ENCODE measurements at regions not wholly inside any gene's neighbourhood (a gene's known extent, or its start where the extent isn't known, plus 50 kb on each side); places are given as distances from the start of the nearest gene placed in this dataset.

DNA sequence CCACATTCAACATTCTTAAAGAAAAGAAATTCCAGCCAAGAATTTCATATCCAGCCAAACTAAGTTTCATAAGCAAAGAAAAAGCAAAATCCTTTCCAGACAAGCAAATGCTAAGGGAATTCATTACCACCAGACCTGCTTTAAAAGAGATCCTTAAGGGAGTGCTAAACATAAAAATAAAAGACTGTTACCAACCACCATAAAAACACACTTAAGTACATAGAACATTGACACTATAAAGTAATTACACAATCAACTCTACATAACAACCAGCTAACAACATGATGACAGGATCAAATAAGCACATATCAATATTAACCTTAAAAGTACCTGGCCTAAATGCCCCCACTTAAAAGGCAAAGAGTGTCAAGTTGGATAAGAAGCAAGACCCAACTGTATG, 153.5 kb downstream of the FTCDNL1 start:
- Histone ChIP-seq H3K4me3 (ENCODE audit: insufficient read depth, low read length) (no peak overlapping the region), H4K20me1 (ENCODE audit: insufficient read depth, low read length) (no peaks in the 10 kb centered on the region), H3K79me2 (ENCODE audit: insufficient read depth, low read length) (no peaks in the 10 kb centered on the region), H3K4me2 (ENCODE audit: insufficient read depth, low read length) (no peak overlapping the region), H3K9me3 (ENCODE audit: low read depth, low read length) (no peaks in the 10 kb centered on the region), H3K27ac (ENCODE audit: low read depth, low read length) (no peak overlapping the region), H3K36me3 (ENCODE audit: insufficient read depth, low read length) (no peaks in the 10 kb centered on the region), H2AFZ (ENCODE audit: low read length) (no peak overlapping the region), H3K27me3 (ENCODE audit: insufficient read depth, low read length) (no peaks in the 10 kb centered on the region), H3K4me1 (ENCODE audit: insufficient read depth, low read length) (no peaks in the 10 kb centered on the region)
- no peak for TF ChIP-seq CTCF (IDR thresholded peaks at IDR 0.05; ENCODE audit: extremely low read depth, low read depth, low read length)
- DNase-seq (ENCODE audit: insufficient read length, low spot score, missing footprints), result no peak

- DNase-seq (ENCODE audit: insufficient read length, low spot score, missing footprints), result no peak
- no peaks in the 10 kb centered on the region for H3K4me1 ChIP-seq (ENCODE audit: insufficient read depth, low read length)
- no peak overlapping the region for H3K27ac ChIP-seq (ENCODE audit: low read depth, low read length)
- no peaks in the 10 kb centered on the region for H3K9me3 ChIP-seq (ENCODE audit: low read depth, low read length)
- no peak for TF ChIP-seq CTCF (IDR thresholded peaks at IDR 0.05; ENCODE audit: extremely low read depth, low read depth, low read length)
- H3K27me3 ChIP-seq (ENCODE audit: insufficient read depth, low read length), result no peaks in the 10 kb centered on the region
- no peak overlapping the region for H3K4me2 ChIP-seq (ENCODE audit: insufficient read depth, low read length)
- H2AFZ ChIP-seq (ENCODE audit: low read length), result no peak overlapping the region
- H3K36me3 ChIP-seq (ENCODE audit: insufficient read depth, low read length), result no peaks in the 10 kb centered on the region
- no peak overlapping the region for H3K4me3 ChIP-seq (ENCODE audit: insufficient read depth, low read length)
- no peaks in the 10 kb centered on the region for H4K20me1 ChIP-seq (ENCODE audit: insufficient read depth, low read length)
- H3K79me2 ChIP-seq (ENCODE audit: insufficient read depth, low read length), result no peaks in the 10 kb centered on the region
These were observed 154.9 kb downstream of the FTCDNL1 start for GRCh38 chr2:199696048-199696447.

GRCh38 chr2:199693861-199694260, 157.1 kb downstream of the FTCDNL1 start:
- H3K27ac ChIP-seq (ENCODE audit: low read depth, low read length), result no peak overlapping the region
- no peak for TF ChIP-seq CTCF (IDR thresholded peaks at IDR 0.05; ENCODE audit: extremely low read depth, low read depth, low read length)
- no peaks in the 10 kb centered on the region for H3K9me3 ChIP-seq (ENCODE audit: low read depth, low read length)
- no peak overlapping the region for H3K4me2 ChIP-seq (ENCODE audit: insufficient read depth, low read length)
- no peak for DNase-seq (ENCODE audit: insufficient read length, low spot score, missing footprints)
- no peaks in the 10 kb centered on the region for H3K4me1 ChIP-seq (ENCODE audit: insufficient read depth, low read length)
- no peaks in the 10 kb centered on the region for H3K36me3 ChIP-seq (ENCODE audit: insufficient read depth, low read length)
- H3K79me2 ChIP-seq (ENCODE audit: insufficient read depth, low read length), result no peaks in the 10 kb centered on the region
- H4K20me1 ChIP-seq (ENCODE audit: insufficient read depth, low read length), result no peaks in the 10 kb centered on the region
- no peak overlapping the region for H2AFZ ChIP-seq (ENCODE audit: low read length)
- no peak overlapping the region for H3K4me3 ChIP-seq (ENCODE audit: insufficient read depth, low read length)
- no peaks in the 10 kb centered on the region for H3K27me3 ChIP-seq (ENCODE audit: insufficient read depth, low read length)

DNA sequence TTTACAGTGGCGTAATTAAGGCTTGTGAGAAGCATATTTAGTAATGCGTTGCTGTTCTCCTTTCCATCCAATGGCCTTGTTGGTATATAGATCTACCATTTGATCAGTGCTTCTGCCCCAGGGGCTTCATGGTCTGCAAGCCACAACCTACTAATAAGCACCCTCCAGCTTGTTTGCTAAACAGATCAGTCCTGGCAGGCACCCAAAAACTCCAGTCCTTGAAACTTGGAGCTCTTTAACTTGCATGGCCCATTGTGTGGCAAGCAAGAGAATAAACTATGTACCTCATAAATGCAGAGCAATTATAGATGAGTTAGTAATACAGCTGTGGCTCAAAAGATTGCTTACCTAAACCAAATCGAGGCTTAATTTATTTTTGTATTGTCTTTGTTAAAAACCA, 158.5 kb downstream of the FTCDNL1 start:
- Histone ChIP-seq H3K4me2 (ENCODE audit: insufficient read depth, low read length) (no peak overlapping the region), H3K9me3 (ENCODE audit: low read depth, low read length) (no peaks in the 10 kb centered on the region), H3K4me3 (ENCODE audit: insufficient read depth, low read length) (no peak overlapping the region), H3K27me3 (ENCODE audit: insufficient read depth, low read length) (no peaks in the 10 kb centered on the region), H3K36me3 (ENCODE audit: insufficient read depth, low read length) (no peaks in the 10 kb centered on the region), H3K79me2 (ENCODE audit: insufficient read depth, low read length) (no peaks in the 10 kb centered on the region), H3K4me1 (ENCODE audit: insufficient read depth, low read length) (no peaks in the 10 kb centered on the region), H3K27ac (ENCODE audit: low read depth, low read length) (no peak overlapping the region), H4K20me1 (ENCODE audit: insufficient read depth, low read length) (no peaks in the 10 kb centered on the region), H2AFZ (ENCODE audit: low read length) (no peak overlapping the region)
- no peak for TF ChIP-seq CTCF (IDR thresholded peaks at IDR 0.05; ENCODE audit: extremely low read depth, low read depth, low read length)
- no peak for DNase-seq (ENCODE audit: insufficient read length, low spot score, missing footprints)
